Keratinocyte (primary cell): ENCODE measurements at regions not wholly inside any gene's neighbourhood (a gene's known extent, or its start where the extent isn't known, plus 50 kb on each side); places are given as distances from the start of the nearest gene placed in this dataset.
"Not testable (repeated sequence)": the region's sequence is repeated elsewhere in the genome, so short reads cannot be mapped to it uniquely, and the experiment has no call there.

ENCODE experiments used
- CTCF ChIP-seq, 3 experiments: IDR thresholded peaks in 1 of 3; conservative IDR thresholded peaks in 1 of 3; optimal IDR thresholded peaks in 1 of 3; 2 replicates in 2 of 3; 3 replicates in 1 of 3; pipeline versions ENCODE3 to v1.5.1; 2011; ENCODE audit warnings: low read length in 3 of 3, mild to moderate bottlenecking in 3 of 3, moderate library complexity in 2 of 3, control low read depth in 1 of 3, inconsistent platforms in 1 of 3; ENCODE audit not compliant: insufficient read depth in 2 of 3; ENCODE audit errors: extremely low read depth in 1 of 3
- EZH2 ChIP-seq: IDR thresholded peaks from one replicate; pipeline ENCODE4 v1.6.1; 2012; ENCODE audit warnings: inconsistent platforms, mild to moderate bottlenecking, low read length, moderate library complexity

GRCh38 chr7:153723892-153724291, 328.3 kb upstream of the DPP6 start:
- not testable (repeated sequence) for TF ChIP-seq CTCF (optimal IDR thresholded peaks at IDR 0.05 in 1 of 3, IDR thresholded peaks at IDR 0.05 in 1 of 3, conservative IDR thresholded peaks at IDR 0.05 in 1 of 3; ENCODE audit: extremely low read depth in 1 of 3, insufficient read depth in 2 of 3, low read length in 3 of 3); EZH2
